Gastroesophageal sphincter (tissue), 3 donors: ENCODE measurements at regions not wholly inside any gene's neighbourhood (a gene's known extent, or its start where the extent isn't known, plus 50 kb on each side); places are given as distances from the start of the nearest gene placed in this dataset.

ENCODE experiments used
- POLR2A ChIP-seq, 2 donors: fragments of 450-650 bp; IDR thresholded peaks; one replicate each; pipeline ENCODE4 v1.6.1; 2017; ENCODE audit warnings: antibody characterized with exemption in 2 of 2, mild to moderate bottlenecking in 2 of 2, moderate library complexity in 1 of 2
- POLR2AphosphoS5 ChIP-seq: sonication (generic); formaldehyde crosslinking; IDR thresholded peaks from one replicate; pipeline ENCODE4 v1.6.1; 2017; ENCODE audit warnings: antibody characterized with exemption
- TF ChIP-seq, protein P1 (sequence below), 4 experiments: fragments of 200-600 bp in 2 of 4; fragments of 450-650 bp in 2 of 4; sonication (generic) in 1 of 4; IDR thresholded peaks; one replicate each; pipeline ENCODE4 v1.5.1; 2017 to 2019; ENCODE audit warnings: antibody characterized with exemption in 4 of 4, mild to moderate bottlenecking in 2 of 4, moderate library complexity in 2 of 4

DNA sequence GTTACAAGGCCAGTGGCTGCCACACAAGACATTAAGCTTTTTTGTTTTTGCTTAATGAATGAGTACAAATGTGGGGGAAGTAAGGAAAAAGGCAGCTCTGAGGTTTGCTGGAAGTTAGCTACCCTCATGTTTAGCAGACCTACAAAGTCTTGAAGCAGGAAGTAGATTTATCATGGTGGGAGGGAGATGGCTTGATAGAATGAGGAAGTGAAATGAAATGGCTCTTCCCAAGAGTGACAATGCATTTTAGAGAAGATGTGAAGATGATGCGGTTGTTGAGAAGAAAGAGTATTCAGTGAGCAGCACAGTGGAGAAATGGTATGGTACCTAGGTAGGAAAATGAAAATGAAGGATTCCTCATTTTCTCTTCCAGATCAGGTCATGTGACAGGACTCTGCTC, 108.0 kb downstream of the SLIT2 start:
- TF ChIP-seq, protein P1, sequence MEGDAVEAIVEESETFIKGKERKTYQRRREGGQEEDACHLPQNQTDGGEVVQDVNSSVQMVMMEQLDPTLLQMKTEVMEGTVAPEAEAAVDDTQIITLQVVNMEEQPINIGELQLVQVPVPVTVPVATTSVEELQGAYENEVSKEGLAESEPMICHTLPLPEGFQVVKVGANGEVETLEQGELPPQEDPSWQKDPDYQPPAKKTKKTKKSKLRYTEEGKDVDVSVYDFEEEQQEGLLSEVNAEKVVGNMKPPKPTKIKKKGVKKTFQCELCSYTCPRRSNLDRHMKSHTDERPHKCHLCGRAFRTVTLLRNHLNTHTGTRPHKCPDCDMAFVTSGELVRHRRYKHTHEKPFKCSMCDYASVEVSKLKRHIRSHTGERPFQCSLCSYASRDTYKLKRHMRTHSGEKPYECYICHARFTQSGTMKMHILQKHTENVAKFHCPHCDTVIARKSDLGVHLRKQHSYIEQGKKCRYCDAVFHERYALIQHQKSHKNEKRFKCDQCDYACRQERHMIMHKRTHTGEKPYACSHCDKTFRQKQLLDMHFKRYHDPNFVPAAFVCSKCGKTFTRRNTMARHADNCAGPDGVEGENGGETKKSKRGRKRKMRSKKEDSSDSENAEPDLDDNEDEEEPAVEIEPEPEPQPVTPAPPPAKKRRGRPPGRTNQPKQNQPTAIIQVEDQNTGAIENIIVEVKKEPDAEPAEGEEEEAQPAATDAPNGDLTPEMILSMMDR (IDR thresholded peaks at IDR 0.05) = no peak
- no peak for TF ChIP-seq POLR2A (IDR thresholded peaks at IDR 0.05)
- TF ChIP-seq POLR2AphosphoS5 = no peak
